HUES6 (cell line): ENCODE measurements at regions not wholly inside any gene's neighbourhood (a gene's known extent, or its start where the extent isn't known, plus 50 kb on each side); places are given as distances from the start of the nearest gene placed in this dataset.

Source experiments
- H3K27ac ChIP-seq: 2 replicates; pipeline ENCODE4 v1.7.0; 2013; ENCODE audit warnings: low read depth, mild to moderate bottlenecking, low read length, inconsistent platforms
- H3K27me3 ChIP-seq: 2 replicates; pipeline ENCODE4 v1.6.1; 2013; ENCODE audit warnings: low read length; ENCODE audit not compliant: control insufficient read depth, insufficient read depth
- H3K36me3 ChIP-seq: 2 replicates; pipeline ENCODE4 v1.6.1; 2013; ENCODE audit warnings: low read length; ENCODE audit not compliant: control insufficient read depth, insufficient read depth
- H3K4me1 ChIP-seq: 2 replicates; pipeline ENCODE4 v1.6.1; 2013; ENCODE audit warnings: low read length; ENCODE audit not compliant: control insufficient read depth, insufficient read depth
- H3K4me3 ChIP-seq: 2 replicates; pipeline ENCODE4 v1.5.1; 2013; ENCODE audit warnings: low read depth, low read length
- H3K9ac ChIP-seq: one replicate; pipeline ENCODE4 v1.6.1; 2013; ENCODE audit warnings: mild to moderate bottlenecking, low read length
- H3K9me3 ChIP-seq: 2 replicates; pipeline ENCODE4 v1.6.1; 2013; ENCODE audit warnings: low read depth, low read length; ENCODE audit not compliant: control insufficient read depth, insufficient read depth

DNA sequence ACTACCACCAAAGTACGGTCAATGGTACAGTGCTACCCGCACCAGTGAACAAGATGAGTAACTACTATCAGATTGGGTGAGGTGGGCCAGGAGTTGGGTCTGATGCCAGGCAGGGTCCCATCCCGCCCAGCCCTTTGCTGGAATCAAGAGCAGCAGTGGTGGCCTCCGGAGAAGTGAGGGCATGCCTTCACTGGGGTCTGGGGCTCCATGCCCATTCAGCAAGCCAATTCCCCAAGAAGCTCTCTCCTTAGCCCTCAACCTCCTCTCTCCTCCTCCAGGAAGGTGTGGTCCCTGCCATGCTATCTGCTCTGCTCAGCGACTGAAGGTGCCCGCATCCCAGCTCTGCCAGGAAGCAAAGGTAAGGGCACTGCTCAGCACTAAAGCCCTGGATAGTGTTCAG lies 62.7 kb upstream of the CPLX2 start:
- Histone ChIP-seq H3K9ac (no peak overlapping the region), H3K27me3 (peaks cover 7% of the 10 kb centered on the region; the same call in 1 of the 2 replicates), H3K9me3 (no peaks in the 10 kb centered on the region), H3K4me1 (peaks cover 16% of the 10 kb centered on the region; the same call in 1 of the 2 replicates), H3K27ac (no peak overlapping the region), H3K4me3 (no peak overlapping the region), H3K36me3 (no peaks in the 10 kb centered on the region)

DNA sequence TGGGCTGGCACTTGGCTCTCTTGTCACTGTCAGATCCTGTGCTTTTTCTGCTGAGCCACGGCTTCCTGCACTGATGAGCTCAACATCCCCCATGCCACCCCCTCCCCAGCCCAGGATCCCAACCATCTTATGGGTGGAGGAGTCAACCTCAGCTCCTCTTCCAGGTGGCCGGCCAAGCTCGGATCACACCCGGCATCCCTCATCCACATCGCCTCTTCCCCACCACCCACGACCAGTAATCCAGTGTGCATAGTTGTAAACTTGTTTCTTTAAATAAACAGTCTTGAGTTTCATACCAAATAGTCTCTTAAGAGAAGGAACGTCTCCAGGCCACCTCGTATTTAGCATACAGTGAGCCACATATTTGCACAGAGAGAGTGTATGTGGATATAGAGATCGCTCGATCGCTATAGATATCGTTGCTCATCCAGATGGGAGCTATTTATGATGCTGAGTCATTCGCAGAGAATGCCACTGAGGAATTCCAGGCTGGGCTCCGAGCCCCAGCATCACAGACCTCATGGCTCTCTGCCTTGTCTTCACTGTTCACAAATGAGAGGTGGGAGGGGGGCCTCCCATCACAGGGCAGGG lies 61.8 kb upstream of the CPLX2 start:
- no peak overlapping the region for H3K27ac ChIP-seq
- peaks cover 16% of the 10 kb centered on the region; the same call in 1 of the 2 replicates for H3K4me1 ChIP-seq
- no peaks in the 10 kb centered on the region for H3K9me3 ChIP-seq
- no peaks in the 10 kb centered on the region for H3K36me3 ChIP-seq
- H3K9ac ChIP-seq = peak overlapping the region; percentile 25
- no peak overlapping the region; the same call in 1 of the 2 replicates for H3K4me3 ChIP-seq
- H3K27me3 ChIP-seq = peaks cover 4% of the 10 kb centered on the region; the same call in 1 of the 2 replicates

DNA sequence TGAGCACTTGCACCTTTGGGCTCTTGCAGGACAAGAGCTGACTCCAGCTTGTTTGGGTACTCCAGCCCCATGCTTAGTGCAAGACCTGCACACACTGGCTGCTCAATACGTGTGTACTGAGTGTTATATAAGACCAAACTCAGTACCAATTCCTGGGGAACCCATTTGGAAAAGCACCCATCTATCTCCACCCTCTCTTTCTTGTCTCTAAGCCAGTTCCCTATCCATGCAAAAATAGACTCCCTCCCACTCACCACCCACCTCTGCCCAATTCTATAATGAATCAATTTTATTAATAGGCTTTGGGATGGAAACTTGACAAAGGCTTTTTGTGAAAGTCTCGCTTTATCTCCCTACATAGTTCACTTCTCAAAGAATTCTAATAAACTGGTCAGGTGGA lies 60.9 kb upstream of the CPLX2 start:
- H3K9ac ChIP-seq = peak overlapping the region; percentile 25
- H3K4me3 ChIP-seq = no peak overlapping the region
- 0 out of 2 replicates have a peak, but pooled peaks cover 3% of the 10 kb centered on the region for H3K27me3 ChIP-seq
- peaks cover 16% of the 10 kb centered on the region; the same call in 1 of the 2 replicates for H3K4me1 ChIP-seq
- H3K36me3 ChIP-seq = no peaks in the 10 kb centered on the region
- no peak overlapping the region for H3K27ac ChIP-seq
- no peaks in the 10 kb centered on the region for H3K9me3 ChIP-seq

DNA sequence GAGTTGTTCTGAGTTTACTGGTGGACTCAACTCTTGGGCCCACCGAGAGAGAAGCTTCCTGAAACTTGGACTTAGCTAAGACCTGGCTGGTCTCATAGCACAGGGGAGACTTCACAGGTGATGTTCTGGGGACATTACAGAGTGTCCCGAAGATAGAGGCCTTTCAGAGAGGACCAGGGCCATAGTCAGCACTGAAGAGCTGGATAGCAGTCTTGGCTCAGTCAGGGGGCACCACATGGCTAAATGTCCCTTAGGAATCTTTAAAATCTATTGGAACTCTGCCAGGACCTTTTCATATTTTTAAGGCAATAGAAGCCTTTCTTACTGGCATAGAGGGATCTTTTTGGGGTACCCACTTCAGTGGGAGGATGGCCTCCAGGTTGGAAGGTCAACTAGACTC lies 59.8 kb upstream of the CPLX2 start:
- Histone ChIP-seq H3K4me3 (no peak overlapping the region), H3K36me3 (no peaks in the 10 kb centered on the region), H3K27me3 (no peaks in the 10 kb centered on the region), H3K4me1 (peaks cover 16% of the 10 kb centered on the region; the same call in 1 of the 2 replicates), H3K9ac (no peak overlapping the region), H3K27ac (no peak overlapping the region), H3K9me3 (no peaks in the 10 kb centered on the region)

DNA sequence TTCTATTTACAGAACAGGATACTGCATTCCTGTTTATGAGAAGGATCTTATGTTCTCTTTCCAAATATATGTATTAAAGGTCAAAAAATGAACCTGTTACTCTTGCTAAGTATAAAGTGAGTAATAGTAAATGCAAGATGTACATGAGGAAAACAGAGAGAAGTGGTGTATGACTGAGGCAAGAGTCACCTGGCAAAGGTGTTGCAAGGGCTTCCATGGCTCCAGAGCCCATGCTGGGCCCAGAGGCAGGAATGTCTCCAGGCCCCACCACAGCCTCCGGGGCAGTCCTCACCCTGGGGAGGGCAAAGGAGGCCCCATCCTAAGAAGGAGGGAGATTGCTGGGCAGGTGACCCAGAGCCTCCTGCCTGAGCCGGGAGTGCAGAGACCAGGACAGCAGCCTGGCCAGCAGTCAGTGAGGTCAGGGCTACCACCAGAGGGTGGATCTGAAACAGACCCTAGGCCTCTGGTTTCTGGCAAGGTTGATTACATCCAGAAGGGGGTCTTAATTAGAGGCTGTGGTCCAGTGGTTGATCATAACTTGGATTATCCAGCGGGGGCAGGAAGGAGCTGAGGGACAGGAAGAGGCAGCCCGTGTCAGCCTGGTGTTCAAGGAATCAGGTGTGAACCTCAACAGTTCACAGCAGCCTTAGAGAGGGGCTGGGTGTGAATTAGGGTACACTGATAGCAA lies 57.3 kb upstream of the CPLX2 start:
- Histone ChIP-seq H3K9me3 (no peaks in the 10 kb centered on the region), H3K4me3 (no peak overlapping the region), H3K27ac (no peak overlapping the region), H3K4me1 (peaks cover 12% of the 10 kb centered on the region; the same call in 1 of the 2 replicates), H3K27me3 (no peaks in the 10 kb centered on the region), H3K36me3 (no peaks in the 10 kb centered on the region), H3K9ac (no peak overlapping the region)

DNA sequence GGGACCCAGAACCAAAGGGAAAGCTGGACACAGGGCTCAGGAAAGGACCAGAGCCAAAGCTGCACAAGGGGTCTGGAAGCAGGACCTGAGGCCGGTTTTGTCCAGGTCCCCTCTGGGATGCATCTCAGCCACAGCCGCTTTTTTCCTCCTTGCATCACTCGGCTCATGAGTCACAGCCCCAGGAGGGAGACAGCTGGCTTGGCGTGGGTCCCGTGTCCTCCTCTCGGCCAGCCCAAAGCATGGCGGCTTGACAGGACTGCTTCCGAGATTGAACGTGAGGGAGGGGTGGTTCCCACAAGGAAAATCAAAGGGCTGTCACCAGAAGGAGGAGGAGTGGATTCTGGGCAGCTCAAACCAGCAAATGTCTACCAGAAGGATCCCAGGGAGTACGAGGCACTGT lies 56.7 kb upstream of the CPLX2 start:
- H3K27ac ChIP-seq = no peak overlapping the region
- no peaks in the 10 kb centered on the region for H3K27me3 ChIP-seq
- H3K4me3 ChIP-seq = no peak overlapping the region
- H3K9ac ChIP-seq = no peak overlapping the region
- H3K9me3 ChIP-seq = no peaks in the 10 kb centered on the region
- H3K4me1 ChIP-seq = peaks cover 7% of the 10 kb centered on the region; the same call in 1 of the 2 replicates
- no peaks in the 10 kb centered on the region for H3K36me3 ChIP-seq

DNA sequence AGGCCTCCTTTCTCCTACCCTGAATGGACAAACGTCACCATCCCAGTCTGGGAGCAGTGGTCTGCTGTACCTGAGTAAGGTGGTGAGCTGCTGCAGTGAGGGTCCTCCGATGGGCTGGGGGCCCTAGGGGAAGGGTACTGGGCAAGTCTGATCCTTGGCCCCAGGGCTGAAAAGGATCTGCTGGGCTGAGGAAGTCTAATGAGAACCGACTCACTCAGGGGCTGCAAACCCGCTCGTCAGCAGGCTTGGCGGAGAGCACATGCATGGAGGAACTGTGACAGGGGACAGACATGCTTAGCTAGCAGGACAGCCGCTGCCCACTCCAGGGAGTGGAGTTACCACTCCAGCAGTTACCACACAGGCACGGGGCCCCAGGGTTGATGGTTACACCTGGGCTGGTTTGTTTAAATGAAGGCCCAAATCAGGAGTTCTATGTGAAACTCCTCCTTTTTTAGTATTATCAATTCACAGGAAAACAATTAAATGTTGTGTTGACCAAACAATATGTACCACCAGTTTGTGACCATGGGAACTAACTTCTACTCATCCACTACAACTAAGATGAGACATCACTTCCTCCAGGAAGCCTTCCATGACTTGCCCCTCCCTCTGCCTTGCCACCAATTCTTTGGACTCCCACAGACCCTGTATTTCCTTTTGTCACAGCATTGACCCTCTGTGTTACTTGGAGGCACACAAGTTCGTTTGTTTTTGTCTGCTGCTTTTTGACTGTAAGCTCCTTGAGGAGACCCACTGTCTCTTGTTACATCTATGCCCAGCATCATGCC lies 56.1 kb upstream of the CPLX2 start:
- Histone ChIP-seq H3K9ac (no peak overlapping the region), H3K27ac (no peak overlapping the region), H3K9me3 (no peaks in the 10 kb centered on the region), H3K36me3 (no peaks in the 10 kb centered on the region), H3K4me1 (peaks cover 1% of the 10 kb centered on the region; the same call in 1 of the 2 replicates), H3K27me3 (no peaks in the 10 kb centered on the region), H3K4me3 (no peak overlapping the region)

DNA sequence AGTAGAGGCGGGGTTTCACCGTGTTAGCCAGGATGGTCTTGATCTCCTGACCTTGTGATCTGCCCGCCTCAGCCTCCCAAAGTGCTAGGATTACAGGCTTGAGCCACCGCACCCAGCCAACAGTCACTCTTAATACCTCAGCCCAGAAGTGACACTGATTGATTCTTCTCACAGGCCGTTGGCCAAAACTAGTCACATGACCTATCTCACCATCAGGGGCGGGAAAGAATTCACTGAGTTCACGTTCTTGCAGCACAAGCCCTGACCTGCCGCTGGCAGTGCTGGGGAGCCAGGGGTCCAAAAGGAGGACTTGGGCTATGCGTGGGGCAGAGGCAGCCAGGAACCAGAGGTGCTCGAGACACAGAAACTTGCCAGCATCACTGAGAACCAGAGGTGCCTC lies 55.0 kb upstream of the CPLX2 start:
- Histone ChIP-seq H3K9ac (no peak overlapping the region), H3K27ac (no peak overlapping the region), H3K27me3 (no peaks in the 10 kb centered on the region), H3K4me1 (no peaks in the 10 kb centered on the region; the same call in 1 of the 2 replicates), H3K36me3 (no peaks in the 10 kb centered on the region), H3K9me3 (no peaks in the 10 kb centered on the region), H3K4me3 (no peak overlapping the region)

DNA sequence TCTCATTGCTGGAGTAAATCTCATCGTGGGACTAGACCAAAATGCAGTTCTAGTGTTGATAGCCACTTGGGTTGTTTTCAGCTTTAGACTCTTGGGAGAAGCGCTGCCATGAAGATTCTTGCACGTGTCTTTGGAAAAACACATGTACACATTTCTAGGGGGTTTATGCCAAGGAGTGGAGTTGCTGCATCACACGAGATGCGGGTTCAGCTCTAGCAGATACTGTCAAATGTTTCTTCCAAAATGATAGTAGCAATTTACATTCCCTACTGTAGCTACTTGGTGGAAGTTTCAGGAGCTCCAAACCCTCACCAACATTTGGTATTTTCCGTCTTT lies 52.3 kb upstream of the CPLX2 start:
- H3K9ac ChIP-seq = no peak overlapping the region
- H3K36me3 ChIP-seq = no peaks in the 10 kb centered on the region
- H3K4me1 ChIP-seq = peaks cover 20% of the 10 kb centered on the region
- H3K4me3 ChIP-seq = no peak overlapping the region
- no peaks in the 10 kb centered on the region for H3K9me3 ChIP-seq
- no peaks in the 10 kb centered on the region for H3K27me3 ChIP-seq
- no peak overlapping the region for H3K27ac ChIP-seq

DNA sequence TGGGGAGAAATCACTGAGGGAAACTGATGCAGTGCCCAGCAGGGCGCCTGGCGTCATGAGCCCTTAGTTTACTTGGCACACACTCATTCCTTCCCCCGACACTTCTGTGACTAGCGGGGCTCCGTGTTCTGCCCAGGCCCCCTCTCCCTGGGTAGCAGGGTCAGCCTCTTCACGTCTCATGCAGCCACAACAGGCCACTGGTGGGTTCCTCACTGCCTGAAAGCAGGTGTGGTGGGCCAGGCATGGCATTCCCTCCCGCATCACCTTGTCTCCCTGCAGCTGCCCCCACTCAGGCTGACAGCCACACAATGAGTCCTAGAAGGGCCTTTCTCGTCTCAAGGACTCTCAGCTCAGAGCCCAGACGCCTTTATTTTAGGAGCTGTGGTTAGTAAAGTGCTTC lies 51.1 kb upstream of the CPLX2 start:
- Histone ChIP-seq H3K9me3 (no peaks in the 10 kb centered on the region), H3K27ac (no peak overlapping the region), H3K4me1 (peaks cover 27% of the 10 kb centered on the region), H3K27me3 (peaks cover 5% of the 10 kb centered on the region; the same call in 1 of the 2 replicates), H3K36me3 (no peaks in the 10 kb centered on the region), H3K9ac (no peak overlapping the region), H3K4me3 (no peak overlapping the region)
